ENCODE measurements at regions not wholly inside any gene's neighbourhood (a gene's known extent, or its start where the extent isn't known, plus 50 kb on each side); places are given as distances from the start of the nearest gene placed in this dataset.

DNA sequence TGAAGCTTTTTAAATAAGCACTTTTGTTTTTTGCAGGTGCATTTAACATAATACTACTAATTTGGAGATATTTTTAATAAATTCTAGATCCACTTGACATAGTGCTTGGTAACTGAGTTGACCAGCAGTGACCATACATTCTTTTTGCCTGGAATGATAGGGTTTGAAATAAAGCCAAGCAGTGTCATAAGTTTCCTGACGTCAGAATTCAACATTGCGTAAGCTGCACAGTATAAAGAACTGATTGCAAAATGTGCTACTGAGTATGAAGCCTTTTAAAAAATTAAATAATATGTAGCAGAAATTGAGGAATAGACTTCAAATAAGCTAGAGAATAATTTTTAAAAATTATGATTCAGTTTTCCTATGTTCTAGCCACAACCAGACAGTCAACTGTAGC is 454.6 kb upstream of the ARPP21 start:
- TF ChIP-seq POLR2AphosphoS5 (IDR thresholded peaks at IDR 0.05; ENCODE audit: low read depth, low read length) (no peak), POLR2A (IDR thresholded peaks at IDR 0.05; ENCODE audit: low read depth, low read length) (no peak), TAF1 (IDR thresholded peaks at IDR 0.05; ENCODE audit: borderline replicate concordance, low read depth, low read length) (no peak)
- FAIRE-seq = no peak
- no peak for DNase-seq (ENCODE audit: insufficient read length)

DNA sequence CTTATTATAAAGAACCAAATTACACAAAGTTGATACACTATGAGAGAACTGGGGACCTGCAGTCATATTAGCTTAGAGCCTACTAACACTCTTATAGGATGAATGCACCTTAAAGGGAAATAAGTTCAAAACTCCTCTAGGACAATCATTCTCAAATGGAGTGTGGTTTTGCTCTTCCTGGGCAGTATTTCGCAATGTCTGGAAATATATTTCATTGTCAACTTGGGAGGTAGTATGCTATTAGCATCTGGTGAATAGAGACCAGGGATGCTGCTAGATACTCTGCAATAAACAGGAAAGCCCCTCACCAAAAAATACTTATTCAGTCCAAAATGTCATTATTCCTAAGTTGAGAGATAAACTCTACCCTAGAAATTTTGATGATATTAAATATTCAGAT is 451.4 kb upstream of the ARPP21 start:
- DNase-seq (ENCODE audit: insufficient read length) (no peak), FAIRE-seq (no peak)
- TF ChIP-seq POLR2A (IDR thresholded peaks at IDR 0.05; ENCODE audit: low read depth, low read length) = no peak
- no peak for TF ChIP-seq POLR2AphosphoS5 (IDR thresholded peaks at IDR 0.05; ENCODE audit: low read depth, low read length)
- no peak for TF ChIP-seq TAF1 (IDR thresholded peaks at IDR 0.05; ENCODE audit: borderline replicate concordance, low read depth, low read length)

DNA sequence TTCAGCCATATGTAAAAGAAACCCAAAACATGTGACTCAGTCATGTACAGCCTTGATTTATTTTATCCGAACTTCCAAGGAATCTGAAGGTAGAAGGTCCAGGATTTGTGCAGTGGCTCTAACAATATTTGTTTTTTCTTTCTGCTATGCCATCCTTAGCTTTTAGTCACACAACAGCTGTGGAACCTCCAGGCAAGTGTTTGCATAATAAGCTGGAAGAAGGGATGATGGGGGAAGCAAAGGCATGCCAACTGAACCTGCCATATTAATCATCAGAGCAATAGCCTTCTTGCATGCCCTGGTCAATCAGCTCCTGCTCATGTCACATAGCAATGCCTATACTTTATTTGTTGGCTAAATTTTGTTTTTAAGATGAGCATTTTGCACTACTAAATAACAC is 444.7 kb upstream of the ARPP21 start:
- no peak for FAIRE-seq
- TF ChIP-seq POLR2AphosphoS5 (IDR thresholded peaks at IDR 0.05; ENCODE audit: low read depth, low read length) (no peak), TAF1 (IDR thresholded peaks at IDR 0.05; ENCODE audit: borderline replicate concordance, low read depth, low read length) (no peak), POLR2A (IDR thresholded peaks at IDR 0.05; ENCODE audit: low read depth, low read length) (no peak)
- DNase-seq (ENCODE audit: insufficient read length) = no peak

DNA sequence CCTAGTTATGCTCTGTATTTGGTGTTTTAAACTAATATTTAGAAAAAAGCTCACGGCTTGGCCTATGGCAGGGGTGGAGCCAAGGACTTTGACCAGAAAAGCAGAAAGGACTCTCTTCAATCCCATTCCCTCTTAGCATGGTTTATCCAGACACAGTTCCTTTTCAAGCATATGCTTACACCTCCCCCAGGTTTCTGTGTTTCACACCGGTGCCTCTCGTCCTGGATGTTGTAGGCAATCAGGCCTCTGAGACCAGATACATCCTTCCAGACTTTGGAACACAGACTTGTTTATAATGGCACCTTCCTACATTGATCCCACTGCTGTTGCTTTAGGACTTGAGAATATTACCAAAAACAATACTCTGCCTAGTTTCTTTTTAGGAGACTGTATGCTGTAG is 440.5 kb upstream of the ARPP21 start:
- no peak for DNase-seq (ENCODE audit: insufficient read length)

DNA sequence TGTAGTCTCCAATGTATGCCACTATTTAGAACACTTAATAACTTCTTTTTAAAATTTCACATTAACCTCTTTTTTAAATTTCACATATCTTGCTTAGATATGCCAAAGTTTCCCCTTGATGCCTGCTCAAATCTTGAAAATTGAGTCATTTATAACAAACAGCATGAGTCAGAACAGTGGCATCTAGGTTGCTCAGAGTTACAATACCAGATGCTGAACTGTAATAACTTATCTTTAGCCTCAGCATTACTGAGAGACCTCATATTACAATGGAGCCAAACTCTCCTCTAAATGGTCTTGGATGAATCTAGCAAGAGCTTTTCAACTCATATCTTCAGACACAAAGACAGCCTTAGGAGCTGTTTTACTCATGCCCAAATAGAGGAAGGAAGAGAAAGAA is 439.3 kb upstream of the ARPP21 start:
- TF ChIP-seq TAF1 (IDR thresholded peaks at IDR 0.05; ENCODE audit: borderline replicate concordance, low read depth, low read length) (no peak), POLR2AphosphoS5 (IDR thresholded peaks at IDR 0.05; ENCODE audit: low read depth, low read length) (no peak), POLR2A (IDR thresholded peaks at IDR 0.05; ENCODE audit: low read depth, low read length) (no peak)
- no peak for DNase-seq (ENCODE audit: insufficient read length)
- no peak for FAIRE-seq

More for the DNA sequence above, 440.5 kb upstream of the ARPP21 start:
- TF ChIP-seq TAF1 (IDR thresholded peaks at IDR 0.05; ENCODE audit: borderline replicate concordance, low read depth, low read length) = no peak
- TF ChIP-seq POLR2A (IDR thresholded peaks at IDR 0.05; ENCODE audit: low read depth, low read length) = no peak
- no peak for TF ChIP-seq POLR2AphosphoS5 (IDR thresholded peaks at IDR 0.05; ENCODE audit: low read depth, low read length)
- FAIRE-seq = no peak

DNA sequence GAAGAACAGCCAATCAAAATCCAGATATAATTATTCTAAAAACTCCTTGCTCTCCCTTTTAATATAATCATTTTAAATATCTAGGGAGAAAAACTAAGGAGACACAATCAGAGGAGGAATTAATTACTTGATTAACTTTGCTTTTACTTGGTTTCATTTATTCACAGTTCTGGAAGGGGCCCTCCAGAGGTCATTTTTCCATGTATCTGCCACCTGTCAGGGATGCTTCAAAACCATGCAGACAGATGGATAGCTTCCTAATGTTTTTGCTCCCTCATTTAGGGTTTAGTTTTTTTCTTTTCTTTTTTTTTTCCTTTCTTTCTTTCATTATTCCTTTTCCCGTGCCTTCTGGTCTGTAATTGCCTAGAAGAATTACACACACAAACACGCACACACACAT is 438.1 kb upstream of the ARPP21 start:
- DNase-seq (ENCODE audit: insufficient read length) (no peak), FAIRE-seq (no peak)
- TF ChIP-seq POLR2A (IDR thresholded peaks at IDR 0.05; ENCODE audit: low read depth, low read length) = no peak
- TF ChIP-seq POLR2AphosphoS5 (IDR thresholded peaks at IDR 0.05; ENCODE audit: low read depth, low read length) = no peak

DNA sequence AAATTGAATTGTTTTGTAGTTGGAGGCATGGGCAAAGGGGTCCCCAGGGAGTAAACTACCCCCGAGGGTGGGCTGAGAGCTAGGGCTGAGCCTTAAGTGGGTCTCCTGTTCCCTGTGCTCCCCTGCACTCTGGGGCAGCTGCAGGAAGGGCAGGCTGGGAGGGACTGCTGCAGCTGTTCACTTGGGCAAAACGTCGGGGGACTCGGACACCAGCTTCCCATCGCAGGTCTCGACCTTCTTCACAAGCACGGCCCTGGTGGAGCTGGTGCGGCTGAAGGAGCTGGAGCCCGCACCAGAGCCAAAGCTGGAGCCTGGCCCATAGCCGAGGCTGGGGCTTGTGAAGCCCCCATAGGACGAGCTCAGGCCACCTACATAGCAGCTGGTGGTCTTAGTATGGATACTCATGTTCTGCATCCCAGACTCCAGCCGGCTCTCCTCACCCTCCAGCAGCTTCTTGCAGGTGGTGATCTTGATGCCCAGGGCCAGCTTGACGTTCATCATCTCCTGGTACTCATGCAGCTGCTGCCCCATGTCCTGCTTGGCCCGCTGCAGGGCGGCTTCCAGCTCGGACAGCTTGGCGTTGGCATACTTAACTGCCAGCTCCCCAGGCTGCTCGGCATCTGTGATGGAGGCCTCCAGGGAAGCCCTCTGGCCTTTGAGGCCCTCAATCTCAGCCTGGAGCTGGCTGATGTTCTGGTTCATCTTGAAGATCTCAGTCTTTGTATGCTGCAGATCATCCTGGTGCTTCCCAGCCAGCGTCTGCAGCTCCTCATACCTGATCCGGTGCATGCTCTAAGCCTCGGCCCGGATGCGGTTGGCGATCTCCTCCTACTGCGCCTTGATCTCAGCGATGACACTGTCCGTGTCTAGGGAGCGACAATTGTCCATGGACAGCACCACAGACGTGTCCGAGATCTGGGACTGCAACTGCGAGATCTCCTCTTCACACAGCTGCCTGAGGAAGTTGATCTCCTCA is 423.5 kb upstream of the ARPP21 start:
- FAIRE-seq (no peak), DNase-seq (ENCODE audit: insufficient read length) (no peak)
- TF ChIP-seq TAF1 (IDR thresholded peaks at IDR 0.05; ENCODE audit: borderline replicate concordance, low read depth, low read length) = no peak
- TF ChIP-seq POLR2AphosphoS5 (IDR thresholded peaks at IDR 0.05; ENCODE audit: low read depth, low read length) = no peak
- no peak for TF ChIP-seq POLR2A (IDR thresholded peaks at IDR 0.05; ENCODE audit: low read depth, low read length)

DNA sequence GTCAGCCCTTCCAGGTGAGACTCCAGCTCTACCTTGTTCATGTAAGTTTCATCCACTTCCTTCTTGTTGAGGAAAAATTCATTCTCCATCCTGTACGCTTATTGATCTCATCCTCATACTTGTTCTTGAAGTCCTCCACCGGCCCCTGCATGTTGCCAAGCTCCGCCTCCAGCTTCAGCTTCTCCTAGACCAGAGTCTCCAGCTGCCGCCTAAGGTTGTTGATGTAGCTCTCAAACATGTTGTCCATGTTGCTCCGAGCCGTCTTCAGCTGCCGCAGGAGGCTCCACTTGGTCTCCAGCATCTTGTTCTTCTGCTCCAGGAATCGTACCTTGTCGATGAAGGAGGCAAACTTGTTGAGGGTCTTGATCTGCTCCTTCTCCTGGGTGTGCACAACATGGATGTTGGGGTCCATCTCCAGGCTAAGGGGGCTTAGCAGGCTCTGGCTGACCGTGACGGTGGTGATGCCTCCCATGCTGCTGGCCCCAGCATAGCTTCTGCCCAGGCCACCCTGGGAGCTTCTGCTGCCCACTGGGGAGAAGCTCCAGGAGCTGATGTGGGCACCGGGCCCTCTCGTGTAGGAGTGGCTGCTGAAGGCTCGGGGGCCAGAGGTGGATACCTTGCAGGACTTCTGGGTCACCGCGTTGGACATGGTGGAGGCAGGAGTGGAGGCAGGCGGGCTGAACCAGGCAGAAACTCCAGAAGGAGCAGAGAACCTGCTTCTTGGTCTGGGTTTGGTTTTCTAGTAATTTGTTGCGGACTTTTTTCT is 422.6 kb upstream of the ARPP21 start:
- no peak for FAIRE-seq
- TF ChIP-seq POLR2AphosphoS5 (IDR thresholded peaks at IDR 0.05; ENCODE audit: low read depth, low read length) (no peak), POLR2A (IDR thresholded peaks at IDR 0.05; ENCODE audit: low read depth, low read length) (no peak), TAF1 (IDR thresholded peaks at IDR 0.05; ENCODE audit: borderline replicate concordance, low read depth, low read length) (no peak)
- no peak for DNase-seq (ENCODE audit: insufficient read length)

DNA sequence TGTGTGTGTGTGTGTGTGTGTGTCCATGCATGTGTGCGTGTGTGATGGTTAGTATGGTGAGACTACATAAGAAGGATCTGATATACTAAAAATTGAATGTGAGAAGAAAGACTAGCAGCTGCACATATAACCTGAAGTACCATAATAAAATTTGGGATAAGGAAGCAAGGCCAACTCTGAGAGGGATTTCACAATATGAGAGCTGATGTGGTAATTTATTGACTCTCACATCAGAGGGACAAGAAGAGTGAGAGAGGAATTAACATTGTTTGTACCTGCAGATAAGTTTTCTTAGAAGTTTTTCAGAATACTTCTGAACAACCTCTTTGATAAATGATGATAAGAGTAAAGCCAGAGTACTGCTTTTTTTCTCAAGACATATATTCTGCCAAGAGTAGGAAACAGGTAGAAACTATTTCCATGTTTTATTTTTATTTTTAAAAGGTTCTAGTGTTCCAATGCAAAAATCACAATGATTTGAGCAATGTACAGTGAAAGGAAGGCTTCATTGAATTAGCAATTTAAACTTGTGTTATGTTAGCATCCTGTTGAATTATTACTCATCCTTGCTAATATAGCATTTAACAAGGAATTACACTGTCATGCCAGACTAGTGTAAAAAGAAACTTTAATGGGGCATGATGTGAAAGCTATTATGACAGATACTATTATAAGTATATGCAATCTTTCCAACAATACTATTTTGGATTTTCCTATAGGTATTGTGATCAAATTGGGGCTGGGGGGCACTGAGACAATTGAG is 415.5 kb upstream of the ARPP21 start:
- DNase-seq (ENCODE audit: insufficient read length) (no peak), FAIRE-seq (no peak)
- TF ChIP-seq POLR2AphosphoS5 (IDR thresholded peaks at IDR 0.05; ENCODE audit: low read depth, low read length) (no peak), TAF1 (IDR thresholded peaks at IDR 0.05; ENCODE audit: borderline replicate concordance, low read depth, low read length) (no peak), POLR2A (IDR thresholded peaks at IDR 0.05; ENCODE audit: low read depth, low read length) (no peak)

DNA sequence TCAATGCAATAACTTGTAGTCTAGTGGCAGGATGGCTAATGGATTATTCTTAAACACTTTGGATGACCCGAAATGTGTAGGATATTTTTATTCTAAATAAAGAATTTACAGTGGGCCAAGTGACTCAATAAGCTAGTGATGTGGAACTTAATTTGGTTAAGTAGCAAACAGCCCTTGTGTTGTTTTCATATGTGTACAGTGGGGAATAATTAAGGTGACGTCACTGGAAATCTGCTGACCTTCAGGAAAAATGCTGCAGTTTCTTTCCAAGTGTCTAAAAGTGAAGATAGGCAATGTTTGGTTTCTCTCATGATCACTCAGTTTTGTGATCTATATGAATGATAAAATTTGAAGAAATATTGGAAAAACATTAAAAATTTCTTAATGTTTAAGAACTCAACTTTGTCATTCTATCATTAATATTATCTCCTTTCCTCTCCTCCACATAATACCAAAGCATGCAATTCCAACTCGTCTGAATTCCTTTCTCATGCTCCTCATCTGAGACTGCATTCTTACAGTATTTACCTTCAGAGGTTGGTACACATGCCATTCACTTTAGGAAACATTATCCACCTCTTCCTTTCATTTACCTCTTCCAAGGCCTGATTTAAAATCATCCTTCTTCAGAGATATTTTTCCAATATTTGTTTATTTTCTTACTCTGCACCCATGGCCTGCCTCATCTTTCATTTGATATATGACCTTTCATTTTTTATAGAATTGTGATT is 414.6 kb upstream of the ARPP21 start:
- DNase-seq (ENCODE audit: insufficient read length) = no peak
- no peak for FAIRE-seq
- TF ChIP-seq TAF1 (IDR thresholded peaks at IDR 0.05; ENCODE audit: borderline replicate concordance, low read depth, low read length) (no peak), POLR2AphosphoS5 (IDR thresholded peaks at IDR 0.05; ENCODE audit: low read depth, low read length) (no peak), POLR2A (IDR thresholded peaks at IDR 0.05; ENCODE audit: low read depth, low read length) (no peak)

Measured in GM12892 (cell line).